ENCODE measurements at regions not wholly inside any gene's neighbourhood (a gene's known extent, or its start where the extent isn't known, plus 50 kb on each side); places are given as distances from the start of the nearest gene placed in this dataset.

DNA sequence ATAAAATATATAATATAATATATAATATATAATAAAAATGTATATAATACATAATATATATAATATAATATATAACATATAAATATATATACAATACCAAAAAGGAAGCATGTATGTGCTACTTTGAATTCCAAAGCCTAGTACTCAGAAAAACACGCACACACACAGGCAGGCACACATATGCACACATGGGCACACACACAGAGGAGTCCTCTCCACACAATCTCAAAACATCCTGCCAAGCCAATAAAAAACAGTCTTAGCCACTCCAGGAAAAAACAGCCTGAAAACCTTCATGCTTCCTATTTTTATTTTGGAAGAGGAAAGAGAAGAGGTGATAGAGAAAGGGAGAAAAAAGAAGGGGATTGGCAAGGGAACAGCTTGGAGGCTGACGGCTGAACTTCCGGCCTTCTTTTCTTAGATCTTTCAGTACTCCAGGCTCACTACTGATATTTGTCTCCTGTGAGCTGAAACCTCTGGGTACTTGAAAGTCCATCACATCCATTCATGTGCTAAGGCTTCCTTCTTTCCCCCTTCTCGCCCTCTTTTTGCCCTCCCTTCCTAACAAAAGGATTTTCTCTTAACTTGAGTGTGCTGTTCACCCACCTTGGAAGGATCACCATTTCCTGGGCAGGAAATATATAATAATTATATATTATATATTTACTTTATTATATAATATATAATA, 394.2 kb downstream of the NUAK1 start:
- DNase-seq (ENCODE audit: low read depth), result no peak

DNA sequence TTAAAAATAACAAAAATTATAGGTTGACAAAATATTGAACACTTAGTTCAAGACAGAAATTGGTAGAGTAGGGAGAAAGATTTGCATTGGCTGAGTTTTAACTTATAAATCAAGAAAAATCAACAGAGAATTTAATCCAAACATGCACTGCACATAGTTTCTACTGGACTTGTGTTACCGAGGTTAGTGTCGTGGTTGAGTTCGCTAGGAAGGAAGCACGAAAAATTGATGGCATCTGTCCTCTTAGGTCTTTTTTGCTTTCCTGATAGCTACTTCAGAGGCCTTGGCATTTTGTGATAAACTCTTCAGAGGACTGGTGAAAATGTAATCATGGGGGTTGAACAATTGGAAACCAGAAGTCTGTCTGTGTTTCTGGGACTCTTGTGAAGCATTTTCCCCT, 392.9 kb downstream of the NUAK1 start:
- DNase-seq (ENCODE audit: low read depth), result no peak

DNA sequence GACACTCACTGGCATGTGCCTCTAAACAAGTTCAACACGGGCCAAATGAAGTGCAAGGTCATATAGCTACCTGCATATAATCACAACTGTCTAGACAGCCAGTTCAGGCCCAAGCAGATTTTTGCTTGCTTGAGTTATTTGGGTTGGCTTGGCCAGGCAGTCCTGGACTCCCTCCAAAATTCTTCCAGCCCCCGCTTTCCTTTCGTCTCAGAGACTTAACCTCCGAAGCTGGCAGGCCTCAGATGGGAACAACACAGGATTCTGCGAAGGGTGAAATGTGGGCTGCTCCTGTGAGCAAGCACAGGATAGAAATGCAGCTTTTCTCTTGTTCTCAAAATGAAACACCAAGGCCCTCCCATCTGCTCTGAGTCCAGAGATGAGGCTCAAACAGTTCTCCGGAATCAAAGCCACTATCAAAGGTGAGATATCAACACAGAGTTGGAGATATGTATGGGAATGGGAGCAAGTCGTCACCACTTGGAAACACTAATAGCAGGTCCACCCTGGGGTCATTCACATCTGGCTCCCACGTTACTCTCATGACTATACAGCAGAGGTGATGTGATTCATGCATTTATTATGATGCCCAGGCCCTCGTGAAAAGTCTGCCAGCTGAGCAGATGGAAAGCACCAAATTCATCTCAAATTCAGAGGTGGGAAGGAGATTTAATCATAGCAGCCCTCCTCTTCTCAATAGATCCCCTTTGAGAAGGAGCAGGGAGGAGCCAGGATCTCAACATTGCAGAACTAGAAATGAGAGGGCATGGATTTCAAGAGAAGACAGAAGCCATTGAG, 389.8 kb downstream of the NUAK1 start:
- no peak for DNase-seq (ENCODE audit: low read depth)

DNA sequence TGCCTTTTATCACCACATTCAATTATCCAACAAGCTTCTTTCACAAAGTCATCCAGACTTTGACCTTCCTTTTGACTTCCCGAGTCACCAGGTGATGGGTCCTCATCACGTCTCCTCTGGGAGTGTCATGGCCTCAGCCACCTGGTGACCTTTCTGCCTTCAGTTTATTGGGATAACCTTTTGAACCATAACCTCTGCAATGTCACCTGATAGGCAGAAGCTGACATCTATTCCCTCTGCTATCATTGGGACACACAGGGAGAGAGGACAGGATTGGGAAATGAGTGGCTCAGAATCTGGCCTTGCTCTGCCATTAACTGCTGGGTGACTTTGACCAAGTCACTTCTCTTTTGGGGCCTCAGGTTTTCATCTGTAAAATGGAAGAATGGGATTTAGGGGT, 388.7 kb downstream of the NUAK1 start:
- no peak for DNase-seq (ENCODE audit: low read depth)

DNA sequence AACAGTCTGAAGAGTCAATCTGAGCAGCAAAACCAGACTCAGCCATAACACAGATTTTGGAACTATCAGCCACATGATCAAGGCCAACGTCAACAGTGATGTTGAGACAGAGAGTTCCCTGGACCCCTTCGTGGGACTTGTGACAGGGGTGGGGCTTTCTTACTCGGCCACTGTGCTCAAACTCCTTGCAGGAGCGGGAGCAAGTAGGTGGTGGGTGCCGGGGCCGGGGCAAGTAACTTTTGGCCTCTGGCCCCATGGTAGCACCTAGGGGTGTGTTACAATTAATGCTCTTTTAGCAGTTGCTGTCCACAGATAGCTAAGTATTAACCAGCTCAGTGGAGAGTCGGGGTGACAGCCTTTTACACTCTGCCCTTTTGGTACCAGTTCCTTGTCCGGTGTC, 384.4 kb downstream of the NUAK1 start:
- no peak for DNase-seq (ENCODE audit: low read depth)

DNA sequence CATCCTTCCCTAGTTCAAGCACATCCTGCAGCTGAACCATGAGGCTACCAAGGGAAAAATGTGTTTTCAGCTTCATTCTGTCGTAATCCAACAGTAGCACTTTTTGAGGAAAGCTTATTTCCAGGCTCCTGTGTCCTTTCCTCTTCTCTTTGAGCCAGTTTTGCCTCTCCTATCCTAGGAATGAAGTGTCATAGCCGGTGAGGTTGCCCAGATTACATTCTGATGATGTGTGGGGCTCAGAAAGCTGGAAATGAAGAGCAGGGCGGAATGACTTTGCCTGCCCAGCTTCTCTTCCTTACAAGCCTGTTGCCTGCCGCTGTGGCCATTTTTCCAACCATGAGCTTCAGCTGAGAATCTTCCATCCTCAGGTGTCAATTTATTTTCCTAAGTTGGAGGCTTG, 381.8 kb downstream of the NUAK1 start:
- no peak for DNase-seq (ENCODE audit: low read depth)

DNA sequence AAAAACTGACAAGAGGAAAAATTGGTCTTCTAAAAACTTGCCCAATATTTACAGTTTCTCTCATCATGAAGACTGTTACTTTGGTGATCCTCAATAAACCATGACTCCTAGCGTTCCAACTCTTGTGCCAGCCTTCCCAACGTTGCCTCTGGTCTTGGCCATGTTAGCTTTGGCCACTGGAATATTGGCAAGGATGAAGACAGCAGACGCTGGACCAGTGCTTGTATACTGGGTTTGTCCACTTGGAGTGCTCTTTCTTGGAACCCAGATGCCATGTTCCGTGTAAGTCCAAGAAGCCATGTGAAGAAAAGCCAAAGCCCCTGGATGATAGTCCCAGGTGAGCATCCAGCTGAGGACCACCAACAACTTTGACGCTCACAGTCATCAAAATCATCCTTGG, 379.6 kb downstream of the NUAK1 start:
- no peak for DNase-seq (ENCODE audit: low read depth)

DNA sequence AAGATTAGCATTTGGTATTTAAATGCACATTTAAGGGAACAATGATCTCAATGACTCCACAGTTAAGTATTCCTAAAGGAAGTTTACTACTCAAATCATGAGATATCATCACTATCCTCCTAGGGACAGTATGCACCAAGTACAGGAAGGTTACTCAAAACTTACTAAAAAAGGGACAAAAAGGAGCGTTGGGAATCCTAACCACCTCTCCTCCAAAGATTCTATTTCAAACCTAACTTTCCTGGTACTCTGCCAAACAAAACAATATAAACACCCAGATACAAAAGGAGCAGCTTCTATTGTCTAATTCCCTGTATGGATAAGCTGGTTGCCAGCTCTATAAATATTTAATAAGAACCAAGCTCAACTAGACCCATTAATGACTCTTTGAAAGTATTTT, 377.7 kb downstream of the NUAK1 start:
- no peak for DNase-seq (ENCODE audit: low read depth)

DNA sequence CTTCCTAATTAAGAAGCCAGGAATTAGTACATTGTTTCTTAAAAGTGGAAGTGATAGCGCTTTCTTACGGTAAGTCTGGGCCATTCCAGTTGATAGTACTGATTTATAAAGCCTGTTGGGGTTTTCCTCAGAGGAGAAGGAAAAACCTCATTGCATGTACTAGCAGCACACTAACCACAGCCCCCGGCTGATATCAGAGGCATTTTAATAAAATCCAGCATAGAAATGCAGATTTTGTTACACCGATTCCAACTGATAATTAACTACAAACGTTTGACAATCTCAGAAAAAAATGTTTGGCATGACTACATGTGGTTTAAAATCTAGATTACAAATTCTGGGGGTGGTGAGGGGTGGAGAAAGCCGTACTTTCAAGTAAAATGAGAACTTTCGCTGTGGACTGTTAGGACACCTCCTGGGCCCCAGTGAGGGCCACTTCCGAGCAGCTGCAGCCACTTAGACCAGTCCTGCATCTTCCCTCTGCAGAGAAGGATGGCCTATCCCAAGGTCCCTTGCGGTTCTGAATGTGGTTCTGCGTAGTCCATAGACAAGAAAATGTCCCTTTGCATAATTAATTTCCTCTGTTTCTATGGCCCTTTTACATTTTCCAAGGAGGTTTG, 374.4 kb downstream of the NUAK1 start:
- no peak for DNase-seq (ENCODE audit: low read depth)

DNA sequence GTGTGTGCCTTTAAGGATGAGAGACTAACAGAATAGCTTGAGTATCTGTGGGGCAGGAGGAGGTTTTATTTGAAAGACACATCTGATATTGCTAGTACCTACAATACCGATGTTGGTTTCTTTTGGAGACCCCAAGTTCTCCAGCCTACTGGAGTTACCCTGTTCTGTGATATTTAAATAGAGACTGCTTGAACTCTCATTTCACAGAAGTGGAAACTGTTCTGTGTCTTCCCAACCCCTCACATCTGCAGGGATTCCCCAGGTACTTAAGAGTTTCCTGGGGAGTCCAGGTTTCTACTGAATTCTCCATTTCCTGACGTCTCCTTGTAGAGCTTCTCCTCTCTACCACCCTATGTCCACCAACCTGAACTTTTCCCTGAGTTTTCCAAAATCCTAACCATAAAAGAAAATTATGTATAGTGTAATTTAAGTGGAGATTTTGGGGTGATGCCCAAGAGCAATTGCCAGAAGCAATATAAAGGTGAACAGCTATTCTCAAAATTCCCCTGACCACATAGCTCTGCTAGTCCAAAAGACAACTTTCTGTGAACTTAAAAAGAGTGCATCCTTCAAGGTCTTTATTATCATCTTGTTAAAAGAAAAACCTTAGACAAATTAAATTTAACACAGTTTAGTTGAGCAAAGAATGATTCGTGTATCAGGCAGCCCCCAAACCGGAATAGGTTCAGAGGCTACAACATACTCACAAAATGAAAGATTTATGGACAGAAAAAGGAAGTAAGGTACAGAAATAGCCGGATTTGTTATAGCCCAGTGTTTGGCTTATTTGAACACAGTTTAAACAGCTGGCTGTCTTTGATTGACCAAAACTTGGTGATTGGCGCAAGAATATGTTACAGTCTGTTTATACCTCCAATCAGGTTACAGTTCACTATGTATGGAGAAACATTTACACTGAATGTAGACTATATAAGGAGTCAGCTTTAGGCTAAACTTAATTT, 373.4 kb downstream of the NUAK1 start:
- no peak for DNase-seq (ENCODE audit: low read depth)

DNA sequence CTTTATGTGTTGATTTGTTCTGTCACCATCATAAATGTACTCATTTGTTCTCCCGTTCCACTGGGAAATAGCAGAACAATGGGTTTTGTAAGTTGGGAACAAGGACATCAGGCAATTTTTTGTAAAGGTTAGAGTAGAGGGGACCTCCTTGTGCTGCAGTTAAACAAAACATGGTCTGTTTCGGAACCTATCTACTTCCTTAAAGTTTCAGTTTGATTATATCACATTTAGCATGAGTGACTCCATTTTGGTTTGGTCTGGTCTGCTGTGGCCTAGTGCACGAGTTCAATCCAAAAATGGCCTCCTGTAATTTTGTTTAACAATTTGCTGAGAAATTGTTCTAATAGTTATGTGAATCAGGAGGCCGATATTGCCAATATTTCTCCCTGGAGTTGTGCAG, 372.7 kb downstream of the NUAK1 start:
- DNase-seq (ENCODE audit: low read depth), result no peak

DNA sequence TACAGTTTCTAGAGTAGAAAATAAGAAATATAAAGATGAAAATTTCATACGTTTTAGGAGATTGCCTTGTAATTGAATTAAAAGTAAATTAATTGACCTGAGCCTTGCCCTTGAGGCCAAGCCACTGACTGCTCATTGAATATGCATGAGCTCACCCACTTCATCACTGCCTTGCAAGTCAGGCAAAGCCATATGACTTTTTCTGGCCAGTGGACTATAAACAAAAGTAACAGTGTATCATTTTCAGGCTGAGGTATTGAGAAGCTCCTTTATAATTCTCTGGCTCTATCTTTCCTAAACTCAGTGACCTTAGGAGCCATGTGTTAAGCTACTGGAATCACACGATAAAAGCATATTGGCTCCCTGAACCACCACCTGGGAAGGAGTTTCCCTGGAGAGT, 369.3 kb downstream of the NUAK1 start:
- no peak for DNase-seq (ENCODE audit: low read depth)

DNA sequence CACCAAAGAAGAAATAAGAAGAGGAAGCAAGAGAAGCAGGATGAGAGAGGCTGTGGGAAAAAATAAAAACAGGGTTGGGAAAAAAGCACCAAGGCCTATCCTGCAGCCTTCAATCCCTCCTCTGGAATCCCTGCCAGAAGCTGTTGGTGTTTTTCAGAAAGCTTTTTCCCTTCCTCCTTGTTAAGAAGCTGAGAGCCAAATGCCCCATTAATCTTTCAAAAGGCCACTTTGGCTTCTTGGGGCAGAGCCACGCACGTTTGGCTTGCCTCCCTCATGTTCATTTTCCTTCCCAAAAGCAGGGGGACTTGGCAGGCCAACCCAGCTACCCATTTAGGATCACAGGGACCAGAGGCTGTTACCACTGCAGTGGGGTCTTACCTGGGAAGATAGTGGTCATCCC, 365.3 kb downstream of the NUAK1 start:
- DNase-seq (ENCODE audit: low read depth), result no peak

DNA sequence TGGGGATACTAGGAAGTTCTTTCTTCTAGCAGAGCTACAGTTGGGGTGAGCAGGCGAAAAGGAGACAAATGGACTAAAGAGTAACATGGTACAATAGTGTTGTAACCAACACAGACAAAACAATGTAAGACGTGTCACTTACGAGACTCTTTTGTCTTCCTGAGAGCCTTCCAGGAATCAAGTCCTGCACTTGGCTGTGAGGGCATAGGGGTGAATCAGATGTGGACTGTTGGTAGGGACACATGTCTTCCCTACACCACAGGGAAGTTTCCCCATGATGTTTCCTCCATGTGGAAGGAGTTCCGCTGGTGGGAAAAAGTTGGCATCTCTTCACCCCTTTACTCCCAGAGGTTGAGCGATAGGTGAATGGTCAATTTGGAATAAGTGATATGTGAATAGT, 364.7 kb downstream of the NUAK1 start:
- no peak for DNase-seq (ENCODE audit: low read depth)

DNA sequence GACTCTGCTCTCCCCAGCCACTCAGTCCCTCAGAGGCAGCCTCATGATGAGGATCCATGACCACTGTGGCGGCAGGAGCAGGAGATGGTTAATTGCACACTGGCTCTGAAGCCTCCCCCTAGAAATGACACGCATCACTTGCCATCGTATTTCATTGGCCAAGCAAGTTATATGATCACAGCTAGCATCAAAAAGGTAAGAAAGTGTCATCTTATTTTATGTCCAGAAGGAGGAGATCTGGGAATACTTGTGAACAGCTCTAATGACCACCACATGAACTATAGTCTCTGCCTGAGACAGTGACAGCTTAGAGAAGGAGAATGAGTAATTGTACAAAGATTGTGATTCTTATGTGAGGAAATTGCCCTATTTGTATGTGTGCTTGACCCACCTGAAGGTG, 363.4 kb downstream of the NUAK1 start:
- no peak for DNase-seq (ENCODE audit: low read depth)

DNA sequence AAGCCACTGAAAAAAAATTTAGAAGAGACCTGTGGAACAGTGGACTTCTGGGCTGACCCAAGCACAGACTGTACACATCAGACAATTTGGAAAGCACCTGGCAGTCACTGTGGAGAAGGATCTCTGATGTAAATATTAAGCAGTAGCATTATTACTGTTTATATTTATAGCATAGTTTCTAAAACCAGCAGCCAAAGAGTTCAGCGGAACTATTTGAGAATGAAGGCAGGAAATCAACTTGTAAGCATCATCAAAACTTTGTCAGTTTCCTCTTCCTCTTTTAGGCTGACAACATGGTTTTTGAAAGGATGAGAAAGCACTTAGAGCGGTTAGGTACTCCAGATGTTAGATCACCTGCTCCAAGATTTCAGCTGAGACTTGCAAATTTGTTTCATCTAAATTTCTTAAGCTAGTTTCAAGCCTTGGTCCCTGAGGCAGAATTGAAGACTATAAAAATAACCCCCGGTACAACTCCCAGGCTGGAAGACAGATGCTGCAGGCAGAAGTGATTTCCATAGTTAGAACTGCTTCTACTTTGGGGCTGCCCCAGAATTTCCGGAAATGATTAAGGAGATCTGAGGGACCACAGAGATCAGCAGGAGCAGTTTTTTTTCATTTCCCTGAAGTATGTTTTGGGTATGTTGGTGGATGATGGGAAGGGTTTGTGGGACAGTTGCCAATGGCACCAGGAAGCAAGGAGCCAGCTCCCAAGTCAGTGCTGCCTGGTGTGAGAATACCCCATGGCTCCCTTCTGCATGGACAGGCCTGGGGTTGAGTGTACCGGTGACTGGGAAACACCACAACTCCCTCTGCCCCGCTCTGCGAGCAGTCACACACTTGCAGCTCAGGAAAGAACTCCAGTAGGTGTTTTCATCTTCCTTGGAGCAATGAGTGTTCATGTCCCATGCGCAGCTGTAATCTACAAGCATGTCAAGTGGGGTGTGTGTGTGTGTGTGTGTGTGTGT, 354.5 kb downstream of the NUAK1 start:
- DNase-seq (ENCODE audit: low read depth), result no peak

DNA sequence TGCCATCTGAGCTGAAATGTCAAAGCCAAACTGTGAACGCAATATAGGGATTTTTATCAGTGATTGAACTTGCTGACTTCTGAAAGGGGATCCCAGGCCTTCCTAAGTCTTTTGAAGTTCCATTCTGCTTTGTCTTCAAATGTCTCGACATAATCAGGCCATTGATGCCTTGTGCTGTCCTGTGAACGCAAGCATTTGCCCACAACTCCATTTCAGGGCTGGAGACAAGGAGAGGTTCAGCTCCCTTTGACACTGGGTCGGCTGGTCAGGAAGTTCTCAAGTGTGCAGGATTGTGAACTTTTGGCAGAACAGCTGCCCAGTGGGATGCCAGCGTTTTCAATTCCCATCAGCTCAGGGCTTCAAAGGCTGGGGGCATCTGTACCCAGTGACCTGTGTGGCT, 345.3 kb downstream of the NUAK1 start:
- no peak for DNase-seq (ENCODE audit: low read depth)

DNA sequence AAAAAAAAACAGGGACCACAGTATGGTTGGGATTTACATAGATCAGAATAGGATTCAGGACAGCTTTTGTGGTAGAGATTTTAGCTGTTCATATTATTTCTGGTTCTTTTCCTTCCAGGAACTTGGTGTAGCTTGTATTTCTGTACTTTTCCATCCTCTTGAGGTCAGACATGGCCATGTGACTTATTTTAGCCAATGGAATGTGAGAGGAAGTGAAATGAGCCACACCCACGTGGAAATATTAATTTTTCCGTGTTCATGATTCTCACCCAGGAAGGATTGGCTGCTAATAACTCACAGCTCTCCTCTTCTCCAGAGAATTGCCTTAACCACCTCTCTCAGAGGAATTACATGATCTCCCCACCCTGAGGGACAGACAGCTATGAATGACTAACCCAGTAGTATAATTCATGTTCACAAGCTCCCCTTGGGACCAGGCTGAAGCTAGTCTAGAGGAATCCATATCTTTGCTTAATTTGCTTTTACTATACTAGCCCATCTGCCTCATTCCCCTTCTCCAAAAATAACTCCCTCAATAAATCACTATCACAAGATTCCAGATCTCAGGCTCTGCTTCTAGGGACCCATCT, 340.4 kb downstream of the NUAK1 start:
- DNase-seq (ENCODE audit: low read depth), result no peak

DNA sequence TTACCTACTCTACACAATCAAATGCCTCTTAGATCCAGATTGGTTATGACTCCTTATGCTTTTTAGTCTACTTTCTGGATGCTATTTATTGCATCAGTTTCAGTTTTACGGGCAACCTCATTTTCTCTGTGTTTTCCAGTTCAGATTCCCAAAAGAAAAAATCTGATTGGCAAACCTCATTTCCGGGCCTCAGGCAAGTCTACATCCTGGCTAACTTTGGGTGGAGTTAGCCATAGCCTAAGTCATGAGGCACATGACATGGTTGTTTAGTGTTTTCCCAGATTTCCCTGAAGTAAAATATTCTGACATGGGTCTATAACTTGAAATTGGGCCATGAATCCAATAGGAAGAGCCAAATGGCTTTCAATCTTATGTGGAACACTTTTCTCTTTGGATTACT, 339.7 kb downstream of the NUAK1 start:
- DNase-seq (ENCODE audit: low read depth), result no peak

DNA sequence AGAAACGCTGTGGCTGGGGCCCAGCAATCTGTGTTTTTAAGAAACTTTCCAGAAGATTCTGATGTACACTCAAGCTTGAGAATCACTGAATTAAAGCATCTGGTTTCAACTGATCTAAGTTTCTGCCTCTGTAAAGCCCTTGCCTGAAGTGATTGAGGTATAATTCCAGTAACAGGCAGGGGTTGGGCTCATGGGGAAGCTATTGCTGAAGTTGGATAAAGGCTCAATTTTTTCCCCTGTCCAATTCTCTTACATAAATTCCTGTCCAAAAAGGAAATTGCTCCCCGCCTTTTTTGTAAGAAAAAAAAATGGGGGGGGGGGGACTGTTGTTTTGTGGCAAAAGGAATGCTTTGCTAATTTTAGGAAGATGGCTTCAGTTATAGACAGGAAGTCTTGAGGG, 337.4 kb downstream of the NUAK1 start:
- no peak for DNase-seq (ENCODE audit: low read depth)
